ENCODE measurements at regions not wholly inside any gene's neighbourhood (a gene's known extent, or its start where the extent isn't known, plus 50 kb on each side); places are given as distances from the start of the nearest gene placed in this dataset.
"Not testable (repeated sequence)": the region's sequence is repeated elsewhere in the genome, so short reads cannot be mapped to it uniquely, and the experiment has no call there.

DNA sequence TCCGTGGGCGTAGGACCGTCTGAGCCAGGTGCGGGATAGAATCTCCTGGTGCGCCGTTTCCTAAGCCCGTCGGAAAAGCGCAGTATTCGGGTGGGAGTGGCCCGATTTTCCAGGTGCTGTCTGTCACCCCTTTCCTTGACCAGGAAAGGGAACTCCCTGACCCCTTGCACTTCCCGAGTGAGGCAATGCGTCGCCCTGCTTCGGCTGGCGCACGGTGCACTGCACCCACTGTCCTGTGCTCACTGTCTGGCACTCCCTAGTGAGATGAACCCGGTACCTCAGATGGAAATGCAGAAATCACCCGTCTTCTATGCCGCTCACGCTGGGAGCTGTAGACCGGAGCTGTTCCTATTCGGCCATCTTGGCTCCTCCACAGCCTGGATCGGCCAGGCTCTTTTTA, 74.9 kb upstream of the LIFR start:
- H4K20me1 ChIP-seq (ENCODE audit: insufficient read depth, low read length); H3K27me3 Mint-ChIP-seq (ENCODE audit: low read depth in 3 of 3); H3K4me3 Mint-ChIP-seq; H3K4me2 ChIP-seq (replicated peaks; ENCODE audit: extremely low read depth, low read length, poor library complexity, severe bottlenecking); H3K27me3 ChIP-seq (ENCODE audit: control insufficient read depth in 2 of 2, insufficient read depth in 2 of 2, low read length in 2 of 2); H3K4me3 ChIP-seq (replicated peaks in 1 of 3; ENCODE audit: low read depth in 2 of 3, low read length in 3 of 3); H3K36me3 ChIP-seq (replicated peaks in 1 of 2; ENCODE audit: control insufficient read depth in 1 of 2, insufficient read depth in 2 of 2, low read length in 2 of 2); H3K36me3 Mint-ChIP-seq; H3K9ac ChIP-seq (ENCODE audit: insufficient read depth, low read length, poor library complexity, severe bottlenecking); H2AFZ ChIP-seq (ENCODE audit: insufficient read depth, low read depth, low read length, poor library complexity, severe bottlenecking); H3K27ac ChIP-seq (ENCODE audit: low read depth in 1 of 2, low read length in 2 of 2); H3K4me1 ChIP-seq (ENCODE audit: control insufficient read depth in 1 of 2, insufficient read depth in 2 of 2, low read length in 2 of 2); H3K79me2 ChIP-seq (ENCODE audit: insufficient read depth, low read length); DNase-seq; intact Hi-C loops (cut with micrococcal nuclease); H3K4me1 Mint-ChIP-seq: not testable (repeated sequence)
- peaks cover 21 to 35% (median 22%) of the 10 kb centered on the region in 7 donors for H3K9me3 Mint-ChIP-seq
- WGBS (ENCODE audit: insufficient coverage) = 87% methylated on average over 10 of the region's 24 CpGs
- H3K9me3 ChIP-seq (replicated peaks in 1 of 2; ENCODE audit: control insufficient read depth in 1 of 2, insufficient read depth in 1 of 2, low read length in 2 of 2) = peaks cover 19 to 20% of the 10 kb centered on the region in 2 donors
- H3K27ac Mint-ChIP-seq = peak overlapping the region in 1 of 7 donors; percentile 13

DNA sequence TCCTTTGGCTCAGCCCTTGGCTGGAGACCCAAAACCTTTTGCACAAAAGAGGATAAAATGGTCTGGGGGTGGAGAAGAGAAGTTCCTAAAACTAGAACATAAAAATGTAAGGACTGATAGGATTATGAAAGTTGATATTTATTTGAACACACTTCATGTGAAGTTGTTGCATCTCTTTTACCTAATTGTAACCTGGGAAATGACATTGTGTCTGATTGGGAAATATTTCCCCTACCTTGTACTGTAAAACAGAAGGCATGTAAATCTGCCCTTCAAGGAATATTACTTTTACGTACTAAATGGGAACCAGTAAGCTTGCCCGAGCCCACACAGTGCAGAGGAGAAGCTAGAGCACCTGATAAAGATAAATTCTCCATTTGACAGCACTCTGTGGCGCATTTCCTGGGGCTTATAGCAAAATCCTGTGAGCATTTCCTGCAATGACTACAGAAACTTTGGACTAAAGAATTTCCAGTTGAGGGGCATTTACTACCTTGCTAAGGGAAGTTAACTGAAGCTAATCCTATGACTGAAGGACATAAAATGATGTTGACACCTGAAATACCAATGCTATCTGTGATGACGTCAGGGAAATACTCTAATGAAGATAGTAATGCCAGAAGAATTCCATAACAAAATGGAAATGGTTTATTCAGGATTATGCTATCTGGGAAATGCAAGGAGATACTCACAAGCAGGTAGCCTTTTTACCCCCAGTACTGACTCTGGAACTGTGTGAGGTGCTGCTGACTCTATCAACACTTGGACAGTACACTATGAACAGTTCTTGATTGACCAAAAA, 78.3 kb upstream of the LIFR start:
- Mint-ChIP-seq H3K27me3 (ENCODE audit: low read depth in 3 of 3) (peaks cover 1 to 9% (median 3%) of the 10 kb centered on the region in 3 donors), H3K4me3 (no peak overlapping the region), H3K9me3 (peaks cover 16 to 36% (median 23%) of the 10 kb centered on the region in 7 donors), H3K4me1 (no peaks in the 10 kb centered on the region), H3K27ac (no peak overlapping the region), H3K36me3 (no peaks in the 10 kb centered on the region)
- 0% methylated on average over 1 of the region's 4 CpGs for WGBS (ENCODE audit: insufficient coverage)
- H3K4me2 ChIP-seq (replicated peaks; ENCODE audit: extremely low read depth, low read length, poor library complexity, severe bottlenecking) = no peak overlapping the region
- H3K79me2 ChIP-seq (ENCODE audit: insufficient read depth, low read length) = no peaks in the 10 kb centered on the region
- TF ChIP-seq CTCF (IDR thresholded peaks at IDR 0.05) = no peak
- H2AFZ ChIP-seq (ENCODE audit: insufficient read depth, low read depth, low read length, poor library complexity, severe bottlenecking) = no peak overlapping the region
- DNase-seq = no peak
- H3K27ac ChIP-seq (ENCODE audit: low read depth in 1 of 2, low read length in 2 of 2) = no peak overlapping the region
- H3K36me3 ChIP-seq (replicated peaks in 1 of 2; ENCODE audit: control insufficient read depth in 1 of 2, insufficient read depth in 2 of 2, low read length in 2 of 2) = no peaks in the 10 kb centered on the region
- H4K20me1 ChIP-seq (ENCODE audit: insufficient read depth, low read length) = no peaks in the 10 kb centered on the region
- no peak overlapping the region for H3K9ac ChIP-seq (ENCODE audit: insufficient read depth, low read length, poor library complexity, severe bottlenecking)
- H3K4me3 ChIP-seq (replicated peaks in 1 of 3; ENCODE audit: low read depth in 2 of 3, low read length in 3 of 3) = no peak overlapping the region
- peaks cover 19 to 20% of the 10 kb centered on the region in 2 donors for H3K9me3 ChIP-seq (replicated peaks in 1 of 2; ENCODE audit: control insufficient read depth in 1 of 2, insufficient read depth in 1 of 2, low read length in 2 of 2)
- H3K4me1 ChIP-seq (ENCODE audit: control insufficient read depth in 1 of 2, insufficient read depth in 2 of 2, low read length in 2 of 2) = no peaks in the 10 kb centered on the region
- H3K27me3 ChIP-seq (ENCODE audit: control insufficient read depth in 2 of 2, insufficient read depth in 2 of 2, low read length in 2 of 2) = peaks cover 0 to 3% of the 10 kb centered on the region in 2 donors
- intact Hi-C loops (cut with micrococcal nuclease) = no loop called here

All from CD14-positive monocyte (primary cell).